HEK293 (cell line): ENCODE measurements at regions not wholly inside any gene's neighbourhood (a gene's known extent, or its start where the extent isn't known, plus 50 kb on each side); places are given as distances from the start of the nearest gene placed in this dataset.

Experiments used
- CTCF ChIA-PET: fragments of 350-600 bp; formaldehyde crosslinking; extraction: SDS; loops from one replicate; lab custom pipeline; 2021; ENCODE audit warnings: antibody characterized with exemption; lab: Yijun Ruan, JAX
- POLR2A ChIA-PET: fragments of 300-600 bp; formaldehyde crosslinking; extraction: SDS; loops from one replicate; lab custom pipeline; 2020; ENCODE audit warnings: antibody characterized with exemption, inconsistent platforms; lab: Yijun Ruan, JAX
- H3K27ac ChIP-seq: fragments of 200-500 bp; sonication (Bioruptor generic); 2 replicates; pipeline ENCODE4 v1.5.1; 2014; ENCODE audit warnings: low read depth, low read length, control low read depth, inconsistent platforms; ENCODE audit errors: extremely low read depth
- H3K36me3 ChIP-seq, 2 experiments: fragments of 200-500 bp in 1 of 2; sonication (Bioruptor generic) in 1 of 2; 1 replicate in 1 of 2; 2 replicates in 1 of 2; pipeline ENCODE4 v1.5.1; 2014 to 2017; ENCODE audit warnings: inconsistent platforms in 2 of 2, low read length in 2 of 2; ENCODE audit not compliant: control insufficient read depth in 2 of 2, insufficient read depth in 1 of 2
- H3K4me1 ChIP-seq: fragments of 200-500 bp; sonication (Bioruptor generic); 2 replicates; pipeline ENCODE4 v1.5.1; 2014; ENCODE audit warnings: mild to moderate bottlenecking, low read length, inconsistent platforms; ENCODE audit not compliant: control insufficient read depth, insufficient read depth
- H3K4me3 ChIP-seq: 2 replicates; pipeline ENCODE4 v1.5.1; 2011; ENCODE audit warnings: low read depth, mild to moderate bottlenecking, control low read depth, low read length, moderate library complexity
- H3K9me3 ChIP-seq: fragments of 200-500 bp; sonication (Bioruptor generic); 2 replicates; pipeline ENCODE4 v1.5.1; 2014; ENCODE audit warnings: low read depth, low read length, inconsistent platforms; ENCODE audit not compliant: control insufficient read depth, insufficient read depth
- BCL11B ChIP-seq: fragments of 450-650 bp; formaldehyde crosslinking; IDR thresholded peaks from 2 replicates; pipeline ENCODE4 v1.5.1; 2016; ENCODE audit warnings: low read depth, missing biosample characterization, missing genetic modification characterization
- HOXC10 ChIP-seq: sonication (generic); formaldehyde crosslinking; IDR thresholded peaks from 2 replicates; pipeline ENCODE4 v1.8.1; 2023; ENCODE audit warnings: mild to moderate bottlenecking, missing genetic modification reagents
- HOXD13 ChIP-seq: sonication (generic); formaldehyde crosslinking; IDR thresholded peaks from 2 replicates; pipeline ENCODE4 v1.8.0; 2022; ENCODE audit warnings: missing genetic modification reagents, borderline replicate concordance
- KLF16 ChIP-seq: fragments of 450-650 bp; formaldehyde crosslinking; IDR thresholded peaks from 2 replicates; pipeline ENCODE4 v1.5.1; 2017; ENCODE audit warnings: missing biosample characterization, missing genetic modification characterization
- SALL2 ChIP-seq: fragments of 450-650 bp; formaldehyde crosslinking; IDR thresholded peaks from 2 replicates; pipeline ENCODE4 v1.5.0; 2017; ENCODE audit warnings: missing biosample characterization, mild to moderate bottlenecking, missing genetic modification characterization, borderline replicate concordance
- SCRT2 ChIP-seq: fragments of 450-650 bp; formaldehyde crosslinking; IDR thresholded peaks from 2 replicates; pipeline ENCODE4 v1.5.1; 2016; ENCODE audit warnings: missing biosample characterization, missing genetic modification characterization
- SETDB1 ChIP-seq: IDR thresholded peaks from one replicate; pipeline ENCODE4 v1.6.1; 2017; ENCODE audit warnings: mild to moderate bottlenecking, low read length, moderate library complexity, mixed read lengths; ENCODE audit not compliant: insufficient read length
- SP7 ChIP-seq: fragments of 450-650 bp; formaldehyde crosslinking; IDR thresholded peaks from 2 replicates; pipeline ENCODE4 v1.5.1; 2016; ENCODE audit warnings: missing biosample characterization, missing genetic modification characterization
- ZBTB17 ChIP-seq: fragments of 450-650 bp; formaldehyde crosslinking; IDR thresholded peaks from 2 replicates; pipeline ENCODE4 v1.5.1; 2016; ENCODE audit warnings: missing biosample characterization, missing genetic modification characterization
- ZEB2 ChIP-seq: fragments of 450-650 bp; formaldehyde crosslinking; IDR thresholded peaks from 2 replicates; pipeline ENCODE4 v1.5.1; 2016; ENCODE audit warnings: missing biosample characterization, missing genetic modification characterization
- ZFHX2 ChIP-seq: fragments of 450-650 bp; formaldehyde crosslinking; conservative IDR thresholded peaks from 2 replicates; pipeline ENCODE4 v1.5.1; 2016; ENCODE audit warnings: missing biosample characterization, missing genetic modification characterization
- ZIC2 ChIP-seq: fragments of 450-650 bp; formaldehyde crosslinking; IDR thresholded peaks from 2 replicates; pipeline ENCODE4 v1.5.1; 2016; ENCODE audit warnings: missing biosample characterization, missing genetic modification characterization
- ZNF157 ChIP-seq: fragments of 450-650 bp; formaldehyde crosslinking; IDR thresholded peaks from 2 replicates; pipeline ENCODE4 v1.5.1; 2016; ENCODE audit warnings: missing biosample characterization, missing genetic modification characterization
- ZNF175 ChIP-seq: fragments of 450-650 bp; formaldehyde crosslinking; IDR thresholded peaks from 2 replicates; pipeline ENCODE4 v1.5.1; 2016; ENCODE audit warnings: missing biosample characterization, missing genetic modification characterization
- ZNF23 ChIP-seq: fragments of 450-650 bp; formaldehyde crosslinking; IDR thresholded peaks from 2 replicates; pipeline ENCODE4 v1.5.1; 2016; ENCODE audit warnings: missing biosample characterization, missing genetic modification characterization, borderline replicate concordance
- ZNF239 ChIP-seq: fragments of 450-650 bp; formaldehyde crosslinking; IDR thresholded peaks from 2 replicates; pipeline ENCODE4 v1.5.1; 2016; ENCODE audit warnings: missing biosample characterization, missing genetic modification characterization
- ZNF24 ChIP-seq: fragments of 450-650 bp; formaldehyde crosslinking; IDR thresholded peaks from 2 replicates; pipeline ENCODE4 v1.5.1; 2016; ENCODE audit warnings: missing biosample characterization, missing genetic modification characterization
- ZNF266 ChIP-seq: fragments of 450-650 bp; formaldehyde crosslinking; IDR thresholded peaks from 2 replicates; pipeline ENCODE4 v1.5.1; 2016; ENCODE audit warnings: missing biosample characterization, missing genetic modification characterization, low read depth
- ZNF324 ChIP-seq: fragments of 450-650 bp; formaldehyde crosslinking; IDR thresholded peaks from 2 replicates; pipeline ENCODE4 v1.5.1; 2016; ENCODE audit warnings: missing biosample characterization, missing genetic modification characterization
- ZNF398 ChIP-seq: fragments of 450-650 bp; formaldehyde crosslinking; IDR thresholded peaks from 2 replicates; pipeline ENCODE4 v1.5.1; 2017; ENCODE audit warnings: missing biosample characterization, missing genetic modification characterization
- ZNF404 ChIP-seq: fragments of 450-650 bp; formaldehyde crosslinking; IDR thresholded peaks from 2 replicates; pipeline ENCODE4 v1.5.1; 2017; ENCODE audit warnings: missing biosample characterization, missing genetic modification characterization
- ZNF449 ChIP-seq: fragments of 450-650 bp; formaldehyde crosslinking; IDR thresholded peaks from 2 replicates; pipeline ENCODE4 v1.5.1; 2017; ENCODE audit warnings: missing biosample characterization, mild to moderate bottlenecking, missing genetic modification characterization, moderate library complexity
- ZNF560 ChIP-seq: fragments of 450-650 bp; formaldehyde crosslinking; IDR thresholded peaks from 2 replicates; pipeline ENCODE4 v1.5.1; 2017; ENCODE audit warnings: missing biosample characterization, missing genetic modification characterization, borderline replicate concordance
- ZNF621 ChIP-seq: fragments of 450-650 bp; formaldehyde crosslinking; IDR thresholded peaks from 2 replicates; pipeline ENCODE4 v1.5.1; 2017; ENCODE audit warnings: missing biosample characterization, missing genetic modification characterization
- ZNF623 ChIP-seq: fragments of 450-650 bp; formaldehyde crosslinking; IDR thresholded peaks from 2 replicates; pipeline ENCODE4 v1.5.1; 2016; ENCODE audit warnings: missing biosample characterization, missing genetic modification characterization
- ZNF629 ChIP-seq: fragments of 450-650 bp; formaldehyde crosslinking; IDR thresholded peaks from 2 replicates; pipeline ENCODE4 v1.5.1; 2017; ENCODE audit warnings: missing biosample characterization, missing genetic modification characterization
- ZNF660 ChIP-seq: fragments of 450-650 bp; IDR thresholded peaks from 2 replicates; pipeline ENCODE4 v1.5.1; 2018; ENCODE audit warnings: missing biosample characterization, mild to moderate bottlenecking, missing genetic modification characterization
- ZNF747 ChIP-seq: fragments of 450-650 bp; formaldehyde crosslinking; IDR thresholded peaks from 2 replicates; pipeline ENCODE4 v1.5.1; 2016; ENCODE audit warnings: missing biosample characterization, missing genetic modification characterization
- ZNF791 ChIP-seq: fragments of 450-650 bp; formaldehyde crosslinking; IDR thresholded peaks from 2 replicates; pipeline ENCODE4 v1.5.1; 2016; ENCODE audit warnings: missing biosample characterization, missing genetic modification characterization
- TF ChIP-seq, protein P1 (sequence below): fragments of 450-650 bp; formaldehyde crosslinking; IDR thresholded peaks from 2 replicates; pipeline ENCODE4 v1.5.1; 2016; ENCODE audit warnings: missing biosample characterization, missing genetic modification characterization
- TF ChIP-seq, protein P2 (sequence below): fragments of 450-650 bp; formaldehyde crosslinking; IDR thresholded peaks from 2 replicates; pipeline ENCODE4 v1.5.1; 2016; ENCODE audit warnings: missing biosample characterization, missing genetic modification characterization

GRCh38 chr5:174531782-174532191 is 192.6 kb upstream of the MSX2 start (continued):
- TF ChIP-seq ZNF791 (no peak), ZNF623 (tag by site-specific recombination) (peak; percentile 24; the same call in 1 of the 2 replicates), ZNF24 (peak; percentile 97)

DNA sequence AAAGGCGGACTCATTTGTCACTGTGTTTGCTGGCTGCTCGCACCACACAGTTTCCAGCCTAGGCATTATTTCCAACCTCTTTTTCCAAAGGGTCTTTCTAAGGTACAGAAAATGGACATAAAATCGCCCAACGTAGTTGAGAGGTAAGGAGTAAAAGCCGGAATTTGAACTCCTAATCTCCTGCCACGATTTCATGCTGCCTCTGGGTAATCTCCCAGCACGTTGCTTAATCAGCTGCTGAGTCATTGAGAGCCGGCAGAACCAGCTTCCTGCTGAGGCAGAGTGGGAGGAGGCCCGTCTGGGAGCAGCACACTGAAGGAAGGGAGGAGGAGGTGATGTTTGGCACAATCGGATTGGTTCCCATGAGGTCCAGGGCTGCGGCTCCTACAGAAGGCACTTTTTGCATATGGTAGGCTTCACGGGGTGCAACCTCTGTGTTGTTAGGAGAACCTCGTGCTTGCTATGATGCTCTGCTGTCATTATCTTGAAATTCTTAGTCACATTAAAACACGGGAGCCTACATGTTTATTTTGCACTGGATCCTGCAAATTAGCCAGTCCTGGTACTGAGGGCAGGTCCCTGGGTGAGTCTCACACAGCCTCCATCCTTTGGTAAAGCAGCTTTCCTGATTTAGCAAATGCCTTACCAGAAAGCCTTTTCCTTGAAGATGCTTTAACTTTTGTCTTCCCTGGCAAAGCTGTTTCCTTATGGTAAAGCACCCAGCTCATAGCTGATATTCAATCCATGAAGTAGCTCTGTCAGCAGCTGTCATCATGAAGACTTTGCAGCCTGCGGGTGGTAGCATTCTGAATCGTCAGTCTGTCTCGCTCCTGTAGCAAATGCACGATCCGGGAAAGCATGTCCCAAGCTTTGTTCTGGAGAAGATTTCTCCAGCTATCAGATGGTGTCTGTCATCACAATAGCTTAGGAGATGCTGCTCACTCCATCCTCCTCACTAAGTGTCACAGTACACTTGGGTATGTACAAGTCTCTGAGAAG is 191.6 kb upstream of the MSX2 start:
- ChIA-PET CTCF (interaction anchor here (0.6 to 1.4 kb wide), 3 partner anchors 9 to 187 kb away, joined by 5 to 6 read pairs (median 6); no protein-coding TSS in a partner anchor), POLR2A (interaction anchor here (0.6 to 2.1 kb wide), 4 partner anchors 9 to 896 kb away, joined by 3 to 6 read pairs (median 4); no protein-coding TSS in a partner anchor)
- no peaks in the 10 kb centered on the region for H3K36me3 ChIP-seq
- no peak overlapping the region for H3K4me3 ChIP-seq
- H3K9me3 ChIP-seq, result no peaks in the 10 kb centered on the region
- H3K27ac ChIP-seq, result peak overlapping the region; percentile 42
- peaks cover 27% of the 10 kb centered on the region for H3K4me1 ChIP-seq
- no peak for TF ChIP-seq ZNF266 (tag by site-specific recombination)
- TF ChIP-seq, protein P1, sequence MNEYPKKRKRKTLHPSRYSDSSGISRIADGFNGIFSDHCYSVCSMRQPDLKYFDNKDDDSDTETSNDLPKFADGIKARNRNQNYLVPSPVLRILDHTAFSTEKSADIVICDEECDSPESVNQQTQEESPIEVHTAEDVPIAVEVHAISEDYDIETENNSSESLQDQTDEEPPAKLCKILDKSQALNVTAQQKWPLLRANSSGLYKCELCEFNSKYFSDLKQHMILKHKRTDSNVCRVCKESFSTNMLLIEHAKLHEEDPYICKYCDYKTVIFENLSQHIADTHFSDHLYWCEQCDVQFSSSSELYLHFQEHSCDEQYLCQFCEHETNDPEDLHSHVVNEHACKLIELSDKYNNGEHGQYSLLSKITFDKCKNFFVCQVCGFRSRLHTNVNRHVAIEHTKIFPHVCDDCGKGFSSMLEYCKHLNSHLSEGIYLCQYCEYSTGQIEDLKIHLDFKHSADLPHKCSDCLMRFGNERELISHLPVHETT (tag by site-specific recombination), result peak; percentile 75
- peak; percentile 86 for TF ChIP-seq ZNF660
- TF ChIP-seq ZNF560 (tag by site-specific recombination), result no peak
- no peak for TF ChIP-seq SALL2 (tag by site-specific recombination)
- no peak for TF ChIP-seq ZNF404 (tag by site-specific recombination)
- TF ChIP-seq ZNF324 (tag by site-specific recombination), result peak; percentile 41; the same call in 1 of the 2 replicates
- peak; percentile 76 for TF ChIP-seq ZFHX2
- TF ChIP-seq ZNF239, result no peak
- peak; percentile 88 for TF ChIP-seq ZNF24
- TF ChIP-seq, protein P2, sequence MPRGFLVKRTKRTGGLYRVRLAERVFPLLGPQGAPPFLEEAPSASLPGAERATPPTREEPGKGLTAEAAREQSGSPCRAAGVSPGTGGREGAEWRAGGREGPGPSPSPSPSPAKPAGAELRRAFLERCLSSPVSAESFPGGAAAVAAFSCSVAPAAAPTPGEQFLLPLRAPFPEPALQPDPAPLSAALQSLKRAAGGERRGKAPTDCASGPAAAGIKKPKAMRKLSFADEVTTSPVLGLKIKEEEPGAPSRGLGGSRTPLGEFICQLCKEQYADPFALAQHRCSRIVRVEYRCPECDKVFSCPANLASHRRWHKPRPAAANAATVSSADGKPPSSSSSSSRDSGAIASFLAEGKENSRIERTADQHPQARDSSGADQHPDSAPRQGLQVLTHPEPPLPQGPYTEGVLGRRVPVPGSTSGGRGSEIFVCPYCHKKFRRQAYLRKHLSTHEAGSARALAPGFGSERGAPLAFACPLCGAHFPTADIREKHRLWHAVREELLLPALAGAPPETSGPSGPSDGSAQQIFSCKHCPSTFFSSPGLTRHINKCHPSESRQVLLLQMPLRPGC (tag by site-specific recombination), result peak; percentile 65; the same call in 1 of the 2 replicates
- TF ChIP-seq SP7 (tag by site-specific recombination), result peak; percentile 77
- TF ChIP-seq HOXC10 (CRISPR knock-in tag), result no peak
- TF ChIP-seq ZNF175 (tag by site-specific recombination), result no peak
- TF ChIP-seq ZEB2 (tag by site-specific recombination), result peak; percentile 63; the same call in 1 of the 2 replicates
- TF ChIP-seq KLF16 (tag by site-specific recombination), result no peak
- no peak for TF ChIP-seq ZNF747 (tag by site-specific recombination)
- TF ChIP-seq SCRT2 (tag by site-specific recombination), result no peak
- TF ChIP-seq HOXD13 (CRISPR knock-in tag), result no peak
- TF ChIP-seq ZBTB17 (tag by site-specific recombination), result peak; percentile 66
- peak; percentile 46; the same call in 1 of the 2 replicates for TF ChIP-seq ZNF398 (tag by site-specific recombination)
- TF ChIP-seq BCL11B (tag by site-specific recombination), result no peak
- 0 out of 2 replicates have a peak, but pooled peaks have one; percentile 11 for TF ChIP-seq ZNF449 (tag by site-specific recombination)
- TF ChIP-seq ZNF23 (tag by site-specific recombination), result no peak
- peak; percentile 88 for TF ChIP-seq ZNF629 (tag by site-specific recombination)
- TF ChIP-seq ZNF157 (tag by site-specific recombination), result no peak
- TF ChIP-seq ZNF621 (tag by site-specific recombination), result no peak
- no peak for TF ChIP-seq SETDB1
- peak; percentile 98 for TF ChIP-seq ZIC2 (tag by site-specific recombination)
